ENCODE measurements at regions not wholly inside any gene's neighbourhood (a gene's known extent, or its start where the extent isn't known, plus 50 kb on each side); places are given as distances from the start of the nearest gene placed in this dataset.

- TF ChIP-seq, protein P1, sequence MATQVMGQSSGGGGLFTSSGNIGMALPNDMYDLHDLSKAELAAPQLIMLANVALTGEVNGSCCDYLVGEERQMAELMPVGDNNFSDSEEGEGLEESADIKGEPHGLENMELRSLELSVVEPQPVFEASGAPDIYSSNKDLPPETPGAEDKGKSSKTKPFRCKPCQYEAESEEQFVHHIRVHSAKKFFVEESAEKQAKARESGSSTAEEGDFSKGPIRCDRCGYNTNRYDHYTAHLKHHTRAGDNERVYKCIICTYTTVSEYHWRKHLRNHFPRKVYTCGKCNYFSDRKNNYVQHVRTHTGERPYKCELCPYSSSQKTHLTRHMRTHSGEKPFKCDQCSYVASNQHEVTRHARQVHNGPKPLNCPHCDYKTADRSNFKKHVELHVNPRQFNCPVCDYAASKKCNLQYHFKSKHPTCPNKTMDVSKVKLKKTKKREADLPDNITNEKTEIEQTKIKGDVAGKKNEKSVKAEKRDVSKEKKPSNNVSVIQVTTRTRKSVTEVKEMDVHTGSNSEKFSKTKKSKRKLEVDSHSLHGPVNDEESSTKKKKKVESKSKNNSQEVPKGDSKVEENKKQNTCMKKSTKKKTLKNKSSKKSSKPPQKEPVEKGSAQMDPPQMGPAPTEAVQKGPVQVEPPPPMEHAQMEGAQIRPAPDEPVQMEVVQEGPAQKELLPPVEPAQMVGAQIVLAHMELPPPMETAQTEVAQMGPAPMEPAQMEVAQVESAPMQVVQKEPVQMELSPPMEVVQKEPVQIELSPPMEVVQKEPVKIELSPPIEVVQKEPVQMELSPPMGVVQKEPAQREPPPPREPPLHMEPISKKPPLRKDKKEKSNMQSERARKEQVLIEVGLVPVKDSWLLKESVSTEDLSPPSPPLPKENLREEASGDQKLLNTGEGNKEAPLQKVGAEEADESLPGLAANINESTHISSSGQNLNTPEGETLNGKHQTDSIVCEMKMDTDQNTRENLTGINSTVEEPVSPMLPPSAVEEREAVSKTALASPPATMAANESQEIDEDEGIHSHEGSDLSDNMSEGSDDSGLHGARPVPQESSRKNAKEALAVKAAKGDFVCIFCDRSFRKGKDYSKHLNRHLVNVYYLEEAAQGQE (IDR thresholded peaks at IDR 0.05; ENCODE audit: insufficient replicate concordance, low read depth): no peak
- TF ChIP-seq POLR2AphosphoS5 (IDR thresholded peaks at IDR 0.05; ENCODE audit: low read depth) (no peak), SPI1 (IDR thresholded peaks at IDR 0.05; ENCODE audit: borderline replicate concordance, low read depth) (no peak), CTCF (IDR thresholded peaks at IDR 0.05; ENCODE audit: insufficient read depth, low read length) (no peak)
- Histone ChIP-seq H3K4me3 (replicated peaks; ENCODE audit: insufficient read depth, low read length) (no peak overlapping the region), H3K27ac (replicated peaks) (no peak overlapping the region), H3K27me3 (ENCODE audit: insufficient read depth, poor library complexity, severe bottlenecking) (peaks cover 7% of the 10 kb centered on the region)
- DNase-seq (ENCODE audit: low read depth in 1 of 2, low spot score in 1 of 2): no peak
Observed at GRCh38 chr19:32035626-32036025, 309.8 kb upstream of the ZNF507 start.

- H3K4me3 ChIP-seq (replicated peaks; ENCODE audit: insufficient read depth, low read length): no peak overlapping the region
- TF ChIP-seq GABPA (IDR thresholded peaks at IDR 0.05; ENCODE audit: low read depth) (no peak), POLR2AphosphoS5 (IDR thresholded peaks at IDR 0.05; ENCODE audit: low read depth) (no peak), CTCF (IDR thresholded peaks at IDR 0.05; ENCODE audit: insufficient read depth, low read length) (no peak), SPI1 (IDR thresholded peaks at IDR 0.05; ENCODE audit: borderline replicate concordance, low read depth) (no peak)
- TF ChIP-seq, protein P1 (IDR thresholded peaks at IDR 0.05; ENCODE audit: insufficient replicate concordance, low read depth): no peak
Observed at GRCh38 chr19:32038021-32038920, 307.1 kb upstream of the ZNF507 start.

DNA sequence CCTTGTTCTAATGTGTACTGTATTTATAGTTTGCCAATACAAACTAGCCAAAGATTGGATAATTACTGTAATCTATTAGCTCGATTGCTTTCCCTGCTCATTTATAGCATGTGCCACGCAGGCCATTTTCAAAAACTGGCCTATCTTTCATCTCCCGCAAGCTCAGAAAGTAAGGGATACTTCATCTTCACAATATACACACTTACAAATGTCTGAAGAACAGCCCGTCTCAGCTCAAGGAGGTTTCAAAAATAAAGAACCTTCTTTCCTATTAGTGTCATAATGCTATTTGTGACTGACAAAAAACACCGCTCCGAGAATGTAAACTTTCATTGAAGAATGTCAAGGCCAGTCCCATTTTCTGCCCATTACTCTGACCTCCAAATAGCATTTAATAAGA, 306.4 kb upstream of the ZNF507 start:
- TF ChIP-seq SPI1 (IDR thresholded peaks at IDR 0.05; ENCODE audit: borderline replicate concordance, low read depth) (no peak), CTCF (IDR thresholded peaks at IDR 0.05; ENCODE audit: insufficient read depth, low read length) (no peak), POLR2AphosphoS5 (IDR thresholded peaks at IDR 0.05; ENCODE audit: low read depth) (no peak), GABPA (IDR thresholded peaks at IDR 0.05; ENCODE audit: low read depth) (no peak)
- TF ChIP-seq, protein P1 (IDR thresholded peaks at IDR 0.05; ENCODE audit: insufficient replicate concordance, low read depth): no peak
- Histone ChIP-seq H3K27me3 (ENCODE audit: insufficient read depth, poor library complexity, severe bottlenecking) (peaks cover 7% of the 10 kb centered on the region), H3K4me3 (replicated peaks; ENCODE audit: insufficient read depth, low read length) (no peak overlapping the region), H3K27ac (replicated peaks) (no peak overlapping the region)
- DNase-seq (ENCODE audit: low read depth in 1 of 2, low spot score in 1 of 2): no peak

More at GRCh38 chr19:32038021-32038920, 307.1 kb upstream of the ZNF507 start:
- H3K27ac ChIP-seq (replicated peaks): no peak overlapping the region
- H3K27me3 ChIP-seq (ENCODE audit: insufficient read depth, poor library complexity, severe bottlenecking): peaks cover 7% of the 10 kb centered on the region
- no peak for DNase-seq (ENCODE audit: low read depth in 1 of 2, low spot score in 1 of 2)

All from HL-60 (cell line).